HepG2 (cell line): ENCODE measurements at regions not wholly inside any gene's neighbourhood (a gene's known extent, or its start where the extent isn't known, plus 50 kb on each side); places are given as distances from the start of the nearest gene placed in this dataset.

Experiments
- ATAC-seq: fragments of 200-7000 bp; cut with Tn5 transposase; 3 replicates; pipeline ENCODE4 v1.9.1; 2020; ENCODE audit warnings: mild to moderate bottlenecking, moderate library complexity
- BruUV-seq: library from RNA; stranded (reverse); fragments of 400-500 nt; replicated peaks from 2 replicates; lab custom pipeline; 2021; lab: Mats Ljungman, UMichigan
- CTCF ChIA-PET: fragments of 300-600 bp; formaldehyde crosslinking; extraction: SDS; loops from one replicate; lab custom pipeline; 2021; ENCODE audit warnings: low total read pairs, inconsistent platforms, low intra/inter-chr PET ratio; lab: Yijun Ruan, JAX
- POLR2A ChIA-PET: fragments of 350-600 bp; sonication (Branson Sonifier 250); formaldehyde crosslinking; loops from one replicate; lab custom pipeline; 2020; ENCODE audit warnings: antibody characterized with exemption, inconsistent platforms; lab: Yijun Ruan, JAX
- DNase-seq: peaks from one replicate; pipeline ENCODE4 v3.0.0-alpha.2; 2015; ENCODE audit warnings: low spot score
- FAIRE-seq: peaks from 3 replicates; lab custom pipeline; 2011; peaks lifted over from hg19 to GRCh38; lab: Jason Lieb, UNC
- H2AFZ ChIP-seq: one replicate; pipeline ENCODE4 v1.6.1; 2011; ENCODE audit warnings: low read length, inconsistent platforms
- H3K27ac ChIP-seq: fragments of 300-600 bp; 3 replicates; pipeline ENCODE4 v1.8.0; 2011; ENCODE audit warnings: mixed run types, mild to moderate bottlenecking, mixed read lengths, low read length, inconsistent platforms; ENCODE audit not compliant: insufficient read depth; ENCODE audit errors: extremely low read length
- H3K27me3 ChIP-seq, 2 experiments: fragments of 200-600 bp in 1 of 2; 2 replicates in 1 of 2; 3 replicates in 1 of 2; pipeline versions ENCODE4 v1.6.0 to v1.8.0; 2011; ENCODE audit warnings: low read length in 2 of 2, mild to moderate bottlenecking in 2 of 2, moderate library complexity in 2 of 2, inconsistent platforms in 1 of 2; ENCODE audit not compliant: insufficient read depth in 2 of 2, control insufficient read depth in 1 of 2
- H3K36me3 ChIP-seq, 2 experiments: fragments of 200-600 bp in 1 of 2; replicated peaks in 1 of 2; 2 replicates in 1 of 2; 3 replicates in 1 of 2; pipeline versions ENCODE4 v1.5.1 to v1.8.0; 2011; ENCODE audit warnings: low read length in 2 of 2, inconsistent platforms in 1 of 2; ENCODE audit not compliant: insufficient read depth in 2 of 2, control insufficient read depth in 1 of 2
- H3K4me1 ChIP-seq: 2 replicates; pipeline ENCODE4 v1.5.1; 2012; ENCODE audit warnings: low read length, inconsistent platforms; ENCODE audit not compliant: insufficient read depth
- H3K4me2 ChIP-seq: 2 replicates; pipeline ENCODE4 v1.6.0; 2011; ENCODE audit warnings: low read depth, low read length, inconsistent platforms
- H3K4me3 ChIP-seq, 3 experiments: fragments of 200-600 bp in 1 of 3; sonication (generic), shearing (Covaris generic) in 1 of 3; replicated peaks in 1 of 3; 2 replicates each; pipeline ENCODE4 v1.5.1; 2011 to 2016; ENCODE audit warnings: low read length in 3 of 3, inconsistent platforms in 2 of 3, low read depth in 2 of 3, mild to moderate bottlenecking in 2 of 3, control low read depth in 1 of 3, mixed read lengths in 1 of 3; ENCODE audit not compliant: insufficient read depth in 1 of 3
- H3K79me2 ChIP-seq: one replicate; pipeline ENCODE4 v1.6.1; 2011; ENCODE audit warnings: low read length, inconsistent platforms; ENCODE audit not compliant: insufficient read depth
- H3K9ac ChIP-seq: 2 replicates; pipeline ENCODE4 v1.6.0; 2011; ENCODE audit warnings: mild to moderate bottlenecking, low read depth, low read length, inconsistent platforms; ENCODE audit not compliant: insufficient read depth
- H3K9me3 ChIP-seq: 2 replicates; pipeline ENCODE4 v1.5.1; 2012; ENCODE audit warnings: mild to moderate bottlenecking, low read length
- H4K20me1 ChIP-seq: 2 replicates; pipeline ENCODE4 v1.6.0; 2011; ENCODE audit warnings: inconsistent platforms, mild to moderate bottlenecking, low read length, moderate library complexity; ENCODE audit not compliant: insufficient read depth
- GATA4 ChIP-seq: sonication (generic); IDR thresholded peaks from 2 replicates; pipeline ENCODE4 v1.6.1; 2016; ENCODE audit warnings: antibody characterized with exemption, low read depth, borderline replicate concordance
- HNRNPUL1 ChIP-seq: fragments of 200-400 bp; formaldehyde crosslinking; IDR thresholded peaks from 2 replicates; pipeline ENCODE4 v1.6.1; 2017; ENCODE audit warnings: low read depth, mild to moderate bottlenecking, low read length, moderate library complexity
- HOXA5 ChIP-seq: sonication (generic); formaldehyde crosslinking; IDR thresholded peaks from 2 replicates; pipeline ENCODE4 v1.4.0; 2020; ENCODE audit warnings: missing genetic modification reagents
- KDM3A ChIP-seq: IDR thresholded peaks from 2 replicates; pipeline ENCODE4 v1.6.1; 2018; ENCODE audit warnings: low read depth, missing compliant biosample characterization
- NFIC ChIP-seq: IDR thresholded peaks from 2 replicates; pipeline ENCODE4 v1.6.1; 2012; ENCODE audit warnings: mild to moderate bottlenecking, low read length, inconsistent platforms
- REXO4 ChIP-seq: sonication (generic); formaldehyde crosslinking; IDR thresholded peaks from 2 replicates; pipeline ENCODE4 v1.8.0; 2022; ENCODE audit warnings: missing genetic modification reagents, mild to moderate bottlenecking, borderline replicate concordance
- ZNF17 ChIP-seq: sonication (generic); formaldehyde crosslinking; IDR thresholded peaks from 2 replicates; pipeline ENCODE4 v1.5.0; 2020; ENCODE audit warnings: mild to moderate bottlenecking, missing genetic modification reagents
- WGBS: methylation state at CpG from one replicate; pipeline ENCODE4 v1.1.6; 2017; ENCODE audit warnings: low lambda C conversion rate; 5-methylcytosine and 5-hydroxymethylcytosine counted together
- in situ Hi-C: cut with HindIII; loops from 2 replicates; pipeline ENCODE4 v1.10.0; 2017; ENCODE audit warnings: low pct_unique_long_range_greater_than_20kb; ENCODE audit not compliant: extremely low pct_ligation_motif_present
- intact Hi-C: fragments of 100-400 bp; cut with micrococcal nuclease; formaldehyde crosslinking; loops from one replicate; pipeline ENCODE4 v1.10.0; 2022; ENCODE audit not compliant: unreplicated experiment
- TF ChIP-seq, protein P1 (sequence below), 2 experiments: fragments of 450-650 bp in 1 of 2; sonication (generic) in 1 of 2; formaldehyde crosslinking in 1 of 2; IDR thresholded peaks; 2 replicates each; pipeline versions ENCODE4 v1.6.1 to v1.8.0; 2016 to 2022; ENCODE audit warnings: antibody characterized with exemption in 1 of 2, mild to moderate bottlenecking in 1 of 2, missing genetic modification reagents in 1 of 2
- TF ChIP-seq, protein P2 (sequence below): sonication (generic); formaldehyde crosslinking; IDR thresholded peaks from 2 replicates; pipeline ENCODE4 v1.8.0; 2022; ENCODE audit warnings: missing genetic modification reagents, low read depth, mild to moderate bottlenecking, borderline replicate concordance
- TF ChIP-seq, protein P3 (sequence below): sonication (generic); formaldehyde crosslinking; IDR thresholded peaks from 2 replicates; pipeline ENCODE4 v1.5.1; 2020; ENCODE audit warnings: missing genetic modification reagents, mild to moderate bottlenecking, borderline replicate concordance
- TF ChIP-seq, protein P4 (sequence below): sonication (generic); formaldehyde crosslinking; IDR thresholded peaks from 2 replicates; pipeline ENCODE4 v1.9.0; 2022; ENCODE audit warnings: low read depth, missing genetic modification reagents

DNA sequence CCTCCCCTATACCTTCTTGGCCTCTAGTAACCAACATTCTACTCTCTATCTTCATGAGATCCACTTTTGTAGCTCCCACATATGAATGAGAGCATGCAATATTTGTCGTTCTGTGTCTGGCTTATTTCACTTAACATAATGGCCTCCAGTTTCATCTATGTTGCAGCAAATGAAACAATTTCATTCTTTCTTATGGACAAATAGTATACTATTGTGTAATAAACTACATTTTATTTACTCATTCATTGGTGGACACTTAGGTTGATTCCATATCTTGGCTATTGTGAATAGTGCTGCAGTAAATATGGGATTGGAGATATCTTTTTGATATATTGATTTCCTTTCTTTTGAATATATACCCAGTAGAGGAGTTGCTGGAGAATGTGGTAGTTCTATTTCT, 151.1 kb downstream of the JRKL start:
- TF ChIP-seq, protein P1, sequence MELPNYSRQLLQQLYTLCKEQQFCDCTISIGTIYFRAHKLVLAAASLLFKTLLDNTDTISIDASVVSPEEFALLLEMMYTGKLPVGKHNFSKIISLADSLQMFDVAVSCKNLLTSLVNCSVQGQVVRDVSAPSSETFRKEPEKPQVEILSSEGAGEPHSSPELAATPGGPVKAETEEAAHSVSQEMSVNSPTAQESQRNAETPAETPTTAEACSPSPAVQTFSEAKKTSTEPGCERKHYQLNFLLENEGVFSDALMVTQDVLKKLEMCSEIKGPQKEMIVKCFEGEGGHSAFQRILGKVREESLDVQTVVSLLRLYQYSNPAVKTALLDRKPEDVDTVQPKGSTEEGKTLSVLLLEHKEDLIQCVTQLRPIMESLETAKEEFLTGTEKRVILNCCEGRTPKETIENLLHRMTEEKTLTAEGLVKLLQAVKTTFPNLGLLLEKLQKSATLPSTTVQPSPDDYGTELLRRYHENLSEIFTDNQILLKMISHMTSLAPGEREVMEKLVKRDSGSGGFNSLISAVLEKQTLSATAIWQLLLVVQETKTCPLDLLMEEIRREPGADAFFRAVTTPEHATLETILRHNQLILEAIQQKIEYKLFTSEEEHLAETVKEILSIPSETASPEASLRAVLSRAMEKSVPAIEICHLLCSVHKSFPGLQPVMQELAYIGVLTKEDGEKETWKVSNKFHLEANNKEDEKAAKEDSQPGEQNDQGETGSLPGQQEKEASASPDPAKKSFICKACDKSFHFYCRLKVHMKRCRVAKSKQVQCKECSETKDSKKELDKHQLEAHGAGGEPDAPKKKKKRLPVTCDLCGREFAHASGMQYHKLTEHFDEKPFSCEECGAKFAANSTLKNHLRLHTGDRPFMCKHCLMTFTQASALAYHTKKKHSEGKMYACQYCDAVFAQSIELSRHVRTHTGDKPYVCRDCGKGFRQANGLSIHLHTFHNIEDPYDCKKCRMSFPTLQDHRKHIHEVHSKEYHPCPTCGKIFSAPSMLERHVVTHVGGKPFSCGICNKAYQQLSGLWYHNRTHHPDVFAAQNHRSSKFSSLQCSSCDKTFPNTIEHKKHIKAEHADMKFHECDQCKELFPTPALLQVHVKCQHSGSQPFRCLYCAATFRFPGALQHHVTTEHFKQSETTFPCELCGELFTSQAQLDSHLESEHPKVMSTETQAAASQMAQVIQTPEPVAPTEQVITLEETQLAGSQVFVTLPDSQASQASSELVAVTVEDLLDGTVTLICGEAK (IDR thresholded peaks at IDR 0.05) = no peak
- TF ChIP-seq, protein P1 (CRISPR knock-in tag; IDR thresholded peaks at IDR 0.05) = no peak
- TF ChIP-seq ZNF17 (CRISPR knock-in tag) (no peak), HOXA5 (CRISPR knock-in tag) (no peak), KDM3A (CRISPR knock-in tag) (no peak), REXO4 (CRISPR knock-in tag) (no peak), GATA4 (no peak), HNRNPUL1 (no peak), NFIC (no peak)
- TF ChIP-seq, protein P2, sequence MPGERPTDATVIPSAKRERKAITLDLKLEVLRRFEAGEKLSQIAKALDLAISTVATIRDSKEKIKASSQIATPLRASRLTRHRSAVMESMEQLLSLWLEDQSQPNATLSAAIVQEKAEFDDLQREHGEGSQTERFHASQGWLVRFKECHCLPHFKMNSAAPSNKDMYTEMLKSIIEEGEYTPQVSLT (CRISPR knock-in tag) = no peak
- TF ChIP-seq, protein P3, sequence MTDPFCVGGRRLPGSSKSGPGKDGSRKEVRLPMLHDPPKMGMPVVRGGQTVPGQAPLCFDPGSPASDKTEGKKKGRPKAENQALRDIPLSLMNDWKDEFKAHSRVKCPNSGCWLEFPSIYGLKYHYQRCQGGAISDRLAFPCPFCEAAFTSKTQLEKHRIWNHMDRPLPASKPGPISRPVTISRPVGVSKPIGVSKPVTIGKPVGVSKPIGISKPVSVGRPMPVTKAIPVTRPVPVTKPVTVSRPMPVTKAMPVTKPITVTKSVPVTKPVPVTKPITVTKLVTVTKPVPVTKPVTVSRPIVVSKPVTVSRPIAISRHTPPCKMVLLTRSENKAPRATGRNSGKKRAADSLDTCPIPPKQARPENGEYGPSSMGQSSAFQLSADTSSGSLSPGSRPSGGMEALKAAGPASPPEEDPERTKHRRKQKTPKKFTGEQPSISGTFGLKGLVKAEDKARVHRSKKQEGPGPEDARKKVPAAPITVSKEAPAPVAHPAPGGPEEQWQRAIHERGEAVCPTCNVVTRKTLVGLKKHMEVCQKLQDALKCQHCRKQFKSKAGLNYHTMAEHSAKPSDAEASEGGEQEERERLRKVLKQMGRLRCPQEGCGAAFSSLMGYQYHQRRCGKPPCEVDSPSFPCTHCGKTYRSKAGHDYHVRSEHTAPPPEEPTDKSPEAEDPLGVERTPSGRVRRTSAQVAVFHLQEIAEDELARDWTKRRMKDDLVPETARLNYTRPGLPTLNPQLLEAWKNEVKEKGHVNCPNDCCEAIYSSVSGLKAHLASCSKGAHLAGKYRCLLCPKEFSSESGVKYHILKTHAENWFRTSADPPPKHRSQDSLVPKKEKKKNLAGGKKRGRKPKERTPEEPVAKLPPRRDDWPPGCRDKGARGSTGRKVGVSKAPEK (CRISPR knock-in tag) = no peak
- TF ChIP-seq, protein P4, sequence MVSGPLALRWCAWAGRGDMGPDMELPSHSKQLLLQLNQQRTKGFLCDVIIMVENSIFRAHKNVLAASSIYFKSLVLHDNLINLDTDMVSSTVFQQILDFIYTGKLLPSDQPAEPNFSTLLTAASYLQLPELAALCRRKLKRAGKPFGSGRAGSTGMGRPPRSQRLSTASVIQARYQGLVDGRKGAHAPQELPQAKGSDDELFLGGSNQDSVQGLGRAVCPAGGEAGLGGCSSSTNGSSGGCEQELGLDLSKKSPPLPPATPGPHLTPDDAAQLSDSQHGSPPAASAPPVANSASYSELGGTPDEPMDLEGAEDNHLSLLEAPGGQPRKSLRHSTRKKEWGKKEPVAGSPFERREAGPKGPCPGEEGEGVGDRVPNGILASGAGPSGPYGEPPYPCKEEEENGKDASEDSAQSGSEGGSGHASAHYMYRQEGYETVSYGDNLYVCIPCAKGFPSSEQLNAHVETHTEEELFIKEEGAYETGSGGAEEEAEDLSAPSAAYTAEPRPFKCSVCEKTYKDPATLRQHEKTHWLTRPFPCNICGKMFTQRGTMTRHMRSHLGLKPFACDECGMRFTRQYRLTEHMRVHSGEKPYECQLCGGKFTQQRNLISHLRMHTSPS = no peak
- Histone ChIP-seq H3K4me3 (no peak overlapping the region), H3K27ac (no peak overlapping the region), H3K27me3 (no peaks in the 10 kb centered on the region; a peak in 1 of 5 replicates), H3K4me2 (no peak overlapping the region), H3K4me1 (no peaks in the 10 kb centered on the region), H3K79me2 (no peaks in the 10 kb centered on the region), H3K9me3 (no peaks in the 10 kb centered on the region), H3K36me3 (no peaks in the 10 kb centered on the region), H4K20me1 (no peaks in the 10 kb centered on the region), H3K9ac (no peak overlapping the region), H2AFZ (no peak overlapping the region)
- ATAC-seq (no peak), FAIRE-seq (no peak), DNase-seq (no peak)
- no TSS peak for BruUV-seq
- WGBS = 33% methylated on average over 1 of the region's 1 CpG
- ChIA-PET CTCF (no interaction called here), POLR2A (no interaction called here)
- in situ Hi-C loops = no loop called here
- intact Hi-C loops = no loop called here
